ENCODE measurements at regions not wholly inside any gene's neighbourhood (a gene's known extent, or its start where the extent isn't known, plus 50 kb on each side); places are given as distances from the start of the nearest gene placed in this dataset.
A peak's percentile ranks its signal among the peaks of the same experiment; 100 is the strongest.
"Not testable (repeated sequence)": the region's sequence is repeated elsewhere in the genome, so short reads cannot be mapped to it uniquely, and the experiment has no call there.

- Histone ChIP-seq H3K27ac (peak overlapping the region in 3 of 4 donors; percentile 11 to 52 (median 50)), H3K9me3 (no peaks in the 10 kb centered on the region), H3K4me3 (peak overlapping the region; percentile 36 to 45), H3K4me1 (peaks cover 0 to 24% (median 4%) of the 10 kb centered on the region in 3 donors), H3K27me3 (no peaks in the 10 kb centered on the region), H3K36me3 (no peaks in the 10 kb centered on the region)
- WGBS, 2 donors (ENCODE audit: low coverage in 1 of 2), result 30 to 31% methylated on average over 7 of the region's 7 CpGs
- TF ChIP-seq POLR2A (IDR thresholded peaks at IDR 0.05) (no peak), EP300 (IDR thresholded peaks at IDR 0.05) (no peak), POLR2AphosphoS5 (IDR thresholded peaks at IDR 0.05) (no peak), CTCF (IDR thresholded peaks at IDR 0.05) (peak; percentile 63 to 83 (median 73))
- peak; percentile 74 for ATAC-seq
Observed at GRCh38 chr5:99032234-99033013, 103.6 kb upstream of the CHD1 start.

GRCh38 chr5:99030906-99031440 is 102.2 kb upstream of the CHD1 start:
- H3K27me3 ChIP-seq, result no peaks in the 10 kb centered on the region
- no peak for ATAC-seq
- H3K36me3 ChIP-seq, result no peaks in the 10 kb centered on the region
- no peaks in the 10 kb centered on the region for H3K9me3 ChIP-seq
- H3K27ac ChIP-seq, result no peak overlapping the region
- no peak overlapping the region for H3K4me3 ChIP-seq
- H3K4me1 ChIP-seq, result peaks cover 0 to 24% (median 4%) of the 10 kb centered on the region in 3 donors
- no peak for TF ChIP-seq EP300 (IDR thresholded peaks at IDR 0.05)
- TF ChIP-seq POLR2AphosphoS5 (IDR thresholded peaks at IDR 0.05), result no peak
- no peak for TF ChIP-seq CTCF (IDR thresholded peaks at IDR 0.05)
- no peak for TF ChIP-seq POLR2A (IDR thresholded peaks at IDR 0.05)

GRCh38 chr5:99029172-99029571 is 100.4 kb upstream of the CHD1 start:
- TF ChIP-seq POLR2A (IDR thresholded peaks at IDR 0.05), result no peak
- no peak for TF ChIP-seq POLR2AphosphoS5 (IDR thresholded peaks at IDR 0.05)
- no peak for TF ChIP-seq CTCF (IDR thresholded peaks at IDR 0.05)
- no peak for TF ChIP-seq EP300 (IDR thresholded peaks at IDR 0.05)
- Histone ChIP-seq H3K4me3 (no peak overlapping the region), H3K9me3 (no peaks in the 10 kb centered on the region), H3K27ac (no peak overlapping the region), H3K4me1 (peaks cover 0 to 22% (median 4%) of the 10 kb centered on the region in 3 donors), H3K27me3 (no peaks in the 10 kb centered on the region), H3K36me3 (no peaks in the 10 kb centered on the region)
- ATAC-seq, result no peak
- 86 to 100% methylated on average over 1 of the region's 1 CpG for WGBS, 2 donors (ENCODE audit: low coverage in 1 of 2)

GRCh38 chr5:99028170-99028569 is 99.4 kb upstream of the CHD1 start:
- peaks cover 0 to 12% (median 4%) of the 10 kb centered on the region in 3 donors for H3K4me1 ChIP-seq
- not testable (repeated sequence) for H3K36me3 ChIP-seq, H3K4me3 ChIP-seq, H3K27ac ChIP-seq, H3K9me3 ChIP-seq, H3K27me3 ChIP-seq, ATAC-seq
- WGBS, 2 donors (ENCODE audit: low coverage in 1 of 2), result 92 to 93% methylated on average over 5 to 6 of the region's 6 CpGs

GRCh38 chr5:99025298-99026045 is 96.7 kb upstream of the CHD1 start:
- ATAC-seq, result no peak
- Histone ChIP-seq H3K4me3 (no peak overlapping the region), H3K27ac (no peak overlapping the region), H3K36me3 (no peaks in the 10 kb centered on the region), H3K27me3 (no peaks in the 10 kb centered on the region), H3K4me1 (no peaks in the 10 kb centered on the region), H3K9me3 (no peaks in the 10 kb centered on the region)
- no peak for TF ChIP-seq CTCF (IDR thresholded peaks at IDR 0.05)
- WGBS, 2 donors (ENCODE audit: low coverage in 1 of 2), result 60 to 65% methylated on average over 5 of the region's 5 CpGs
